HG03095 (cell line): ENCODE measurements at regions not wholly inside any gene's neighbourhood (a gene's known extent, or its start where the extent isn't known, plus 50 kb on each side); places are given as distances from the start of the nearest gene placed in this dataset.

ENCODE experiments used
- ATAC-seq: cut with Tn5 transposase; IDR thresholded peaks from one replicate; pipeline ENCODE4 v1.9.1; 2021; ENCODE audit warnings: moderate library complexity; ENCODE audit not compliant: unreplicated experiment

- ATAC-seq: no peak
These were observed 1024.3 kb upstream of the MAP3K7 start for GRCh38 chr6:91611190-91611589.

DNA sequence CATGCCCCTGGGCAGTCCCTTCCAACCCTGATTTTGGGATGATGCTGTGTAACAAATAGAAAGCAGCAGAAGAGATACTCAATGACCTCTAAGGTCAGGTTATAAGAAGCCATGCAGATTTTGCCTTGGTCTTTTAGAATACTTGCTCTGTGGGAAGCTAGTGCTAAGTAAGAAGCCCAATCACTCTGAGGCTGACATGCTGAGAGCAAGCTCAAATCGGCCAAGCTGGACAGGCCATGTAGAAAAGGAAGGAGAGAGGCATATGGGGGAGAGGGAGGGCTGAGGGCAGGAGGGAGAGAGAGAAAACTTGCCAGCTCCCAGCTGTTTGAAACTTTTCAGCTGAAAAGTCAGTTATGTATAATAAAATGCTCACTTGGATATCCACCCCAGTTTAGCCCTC lies 1021.6 kb upstream of the MAP3K7 start:
- no peak for ATAC-seq

DNA sequence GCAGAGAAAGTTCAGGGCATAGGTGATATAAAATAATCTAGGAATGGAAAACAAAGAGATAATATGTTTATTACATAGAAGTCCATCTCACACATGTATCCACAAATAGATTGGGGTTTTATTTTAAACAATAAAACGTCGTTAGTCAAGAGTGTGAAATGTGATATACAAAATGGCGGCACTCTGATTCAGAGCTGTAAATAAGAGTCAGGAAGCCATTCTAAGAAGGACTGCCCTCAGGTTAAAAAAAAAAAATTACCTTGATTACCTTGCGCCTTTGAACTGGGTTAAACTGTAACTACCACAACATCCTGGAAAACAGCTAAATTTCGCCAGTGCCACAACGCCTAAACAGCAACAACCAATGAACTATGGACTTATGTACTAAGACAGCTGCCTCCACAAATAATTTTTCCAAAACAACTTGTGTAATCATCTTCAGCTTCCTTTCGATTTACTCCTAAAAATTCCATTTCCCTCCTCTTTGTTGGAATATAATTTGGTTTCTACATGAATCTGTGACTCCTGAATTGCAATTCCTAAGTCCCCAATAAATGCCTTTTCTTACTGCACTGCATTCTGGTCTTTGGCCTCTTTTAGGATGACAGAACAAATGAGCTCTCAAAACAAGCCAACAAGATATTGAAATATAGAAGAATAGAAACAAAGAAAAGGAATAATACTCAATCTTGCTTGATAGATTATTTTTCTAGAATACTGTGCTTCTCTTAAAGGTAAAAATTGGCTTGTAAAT lies 1019.5 kb upstream of the MAP3K7 start:
- ATAC-seq: no peak

DNA sequence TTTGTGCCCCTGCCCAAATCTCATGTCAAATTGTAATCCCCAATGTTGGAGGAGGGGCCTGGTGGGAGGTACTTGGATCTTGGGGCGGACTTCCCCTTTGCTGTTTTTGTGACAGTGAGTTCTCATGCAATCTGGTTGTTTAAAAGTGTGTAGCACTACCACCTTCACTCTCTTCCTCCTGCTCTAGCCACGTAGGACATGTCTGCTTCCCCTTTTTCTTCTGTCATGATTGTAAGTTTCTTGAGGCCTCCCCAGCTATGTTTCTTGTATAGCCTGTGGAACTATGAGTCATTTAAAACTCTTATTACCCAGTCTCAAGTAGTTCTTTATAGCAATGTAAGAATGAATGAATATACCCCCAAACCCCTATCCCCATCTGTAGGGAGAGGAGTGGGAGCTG lies 1013.7 kb upstream of the MAP3K7 start:
- no peak for ATAC-seq

GRCh38 chr6:91590191-91590590 lies 1003.3 kb upstream of the MAP3K7 start:
- ATAC-seq: no peak

GRCh38 chr6:91580635-91581034 lies 993.8 kb upstream of the MAP3K7 start:
- no peak for ATAC-seq

DNA sequence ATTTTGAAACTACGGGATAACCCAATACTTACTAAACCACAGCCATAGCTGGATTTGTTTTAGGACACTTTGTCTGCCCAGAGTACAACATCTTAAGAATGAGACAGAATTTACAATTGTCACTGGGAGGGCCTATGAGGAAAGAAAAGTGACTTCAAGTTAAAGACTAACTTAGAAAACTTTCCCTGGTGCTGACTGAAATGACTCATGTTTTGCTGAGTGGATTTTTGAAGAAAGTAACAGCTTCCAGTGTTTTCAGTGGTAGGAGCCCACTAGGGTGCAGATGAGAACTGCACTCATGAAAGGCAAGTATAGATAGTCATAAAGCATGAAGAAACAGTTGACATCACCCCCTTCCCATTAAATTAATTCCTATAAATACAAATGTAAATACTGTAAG lies 988.2 kb upstream of the MAP3K7 start:
- ATAC-seq: peak; percentile 71

DNA sequence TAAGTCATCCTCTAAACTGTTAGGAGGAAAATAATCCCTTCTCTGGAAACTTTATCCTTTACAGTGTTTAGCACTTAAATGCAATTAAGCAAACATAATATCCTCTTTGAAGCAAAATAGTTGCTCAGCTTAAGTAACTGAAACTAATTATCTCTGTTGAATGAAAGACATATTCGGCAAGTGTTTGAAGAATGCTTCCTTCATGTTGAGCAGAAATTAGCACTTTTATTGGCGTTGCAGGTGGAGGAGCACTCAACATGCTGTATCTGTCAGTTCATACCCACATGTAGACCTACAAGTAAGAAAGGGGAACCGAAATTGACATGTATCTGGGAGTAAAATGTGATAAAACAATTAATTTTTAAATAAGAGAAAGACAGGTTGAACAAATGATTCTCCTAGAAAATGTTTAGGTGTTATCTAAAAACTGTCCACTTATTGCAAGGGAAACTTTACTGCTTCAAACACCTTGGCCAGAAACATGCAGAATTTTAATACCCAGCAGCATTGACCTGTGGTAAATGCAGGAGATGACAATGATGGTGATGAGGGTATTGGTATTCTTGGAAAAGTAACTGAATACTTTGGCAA lies 987.0 kb upstream of the MAP3K7 start:
- no peak for ATAC-seq

- ATAC-seq: no peak
These were observed 986.0 kb upstream of the MAP3K7 start for GRCh38 chr6:91572878-91573277.

DNA sequence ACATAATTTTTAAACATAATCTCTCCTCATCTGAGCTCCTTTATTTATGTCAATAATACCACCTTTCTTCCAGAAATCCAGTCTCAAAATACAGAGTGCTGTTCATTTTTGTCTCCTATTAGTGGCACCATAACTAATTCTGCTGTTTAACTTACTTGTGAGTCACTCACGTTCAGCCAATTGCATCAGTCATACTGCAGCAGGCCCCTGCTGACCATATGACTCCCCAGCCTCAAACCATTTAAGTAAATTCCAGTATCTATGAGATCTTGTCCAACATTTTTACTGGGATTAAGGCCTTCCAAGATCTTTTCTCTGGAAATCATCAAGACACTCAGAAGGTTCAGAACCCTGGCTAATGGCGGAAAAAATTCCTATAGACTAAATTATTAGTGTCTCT lies 982.2 kb upstream of the MAP3K7 start:
- ATAC-seq: no peak

- ATAC-seq: no peak
These were observed 979.6 kb upstream of the MAP3K7 start for GRCh38 chr6:91566467-91566866.

- no peak for ATAC-seq
These were observed 978.3 kb upstream of the MAP3K7 start for GRCh38 chr6:91565207-91565606.

DNA sequence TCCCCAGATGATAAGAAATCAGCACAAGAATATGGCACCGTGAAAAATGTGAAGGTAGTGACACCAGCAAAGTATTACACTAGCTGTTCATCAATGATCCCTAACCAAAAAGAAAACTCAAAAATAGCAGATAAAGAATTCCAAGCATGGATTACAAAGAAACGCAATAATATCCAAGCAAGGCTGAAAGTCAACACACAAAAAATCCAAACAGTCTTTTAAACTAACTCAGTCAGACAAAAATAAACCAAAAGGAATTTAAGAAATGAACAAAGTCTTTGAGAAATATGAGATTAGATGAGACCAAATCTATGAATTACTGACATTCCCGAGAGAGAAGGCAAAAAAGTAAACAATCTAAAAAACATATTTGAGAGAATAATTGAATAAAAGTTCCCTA lies 976.1 kb upstream of the MAP3K7 start:
- no peak for ATAC-seq

DNA sequence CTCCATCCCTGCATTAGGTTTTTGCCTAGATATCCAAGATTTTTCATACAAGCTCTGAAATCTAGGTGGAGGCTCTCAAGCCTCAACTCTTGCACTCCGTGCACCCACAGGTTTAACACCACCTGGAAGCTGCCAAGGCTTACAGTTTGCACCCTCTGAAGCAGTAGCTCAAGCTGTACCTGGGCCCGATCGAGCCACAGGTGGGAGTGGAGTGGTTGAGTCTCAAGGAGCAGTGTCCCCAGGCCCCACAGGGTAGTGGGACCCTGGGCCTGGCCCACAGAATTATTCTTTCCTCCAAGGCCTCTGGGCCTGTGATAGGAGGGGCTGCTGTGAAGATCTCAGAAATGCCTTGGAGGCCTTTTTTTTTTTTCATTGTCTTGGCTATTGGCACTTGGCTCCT lies 973.5 kb upstream of the MAP3K7 start:
- ATAC-seq: no peak

GRCh38 chr6:91540902-91541301 lies 954.0 kb upstream of the MAP3K7 start:
- no peak for ATAC-seq

DNA sequence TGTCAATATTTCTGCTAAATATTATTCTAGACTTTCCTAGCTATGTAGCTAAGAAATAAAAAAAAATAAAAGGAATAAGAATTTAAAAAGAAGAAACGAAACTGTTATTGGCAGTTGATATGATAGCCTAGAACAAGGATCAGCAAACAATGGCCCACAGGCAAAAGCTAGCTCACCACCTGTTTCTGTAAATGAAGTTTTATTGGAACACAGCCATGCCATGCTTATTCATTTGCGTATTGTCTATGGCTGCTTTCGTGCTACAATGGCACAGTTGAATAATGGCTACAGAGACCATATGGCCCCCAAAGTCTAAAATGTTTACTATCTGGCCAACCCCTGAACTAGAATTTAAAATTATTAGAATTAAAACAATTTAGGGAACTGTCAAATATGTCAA lies 952.6 kb upstream of the MAP3K7 start:
- ATAC-seq: no peak

DNA sequence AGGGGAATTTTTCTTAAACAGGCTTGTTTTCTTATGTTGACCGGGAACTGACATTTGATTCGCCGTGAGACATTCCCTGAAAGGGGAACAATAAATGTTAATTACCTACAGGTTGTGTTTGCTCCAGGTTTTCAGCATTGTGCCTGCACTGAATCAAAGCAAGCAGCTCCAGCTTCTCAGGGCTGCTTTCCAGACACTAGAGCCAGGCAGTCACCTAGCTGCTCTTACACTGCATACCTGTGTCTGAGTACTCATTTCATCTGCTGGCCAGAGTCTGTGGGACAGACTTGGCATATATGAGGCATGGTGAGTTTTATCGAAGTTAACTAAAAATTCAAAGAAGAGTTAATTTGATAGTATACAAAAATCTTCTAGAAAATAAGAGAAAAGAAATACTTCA lies 951.8 kb upstream of the MAP3K7 start:
- no peak for ATAC-seq

DNA sequence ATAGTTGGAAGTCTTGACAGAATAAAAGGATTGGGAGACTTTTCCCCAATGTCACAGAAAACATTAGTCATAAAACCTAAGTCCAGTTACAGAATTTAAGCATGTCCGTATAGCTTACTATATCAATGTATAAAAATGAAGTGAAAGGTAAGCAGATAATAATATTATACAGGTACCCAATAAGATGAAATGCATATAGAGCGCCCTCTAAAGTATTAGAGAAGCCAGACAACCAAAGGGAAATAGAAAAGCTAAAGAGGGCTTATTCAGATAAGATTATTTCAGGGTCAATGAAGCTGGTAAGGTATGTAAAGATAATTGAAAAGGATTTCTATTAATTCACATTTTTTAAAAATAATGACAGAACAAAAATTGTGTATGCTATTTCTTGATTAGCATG lies 947.7 kb upstream of the MAP3K7 start:
- ATAC-seq: no peak

- no peak for ATAC-seq
These were observed 936.6 kb upstream of the MAP3K7 start for GRCh38 chr6:91523511-91523910.

DNA sequence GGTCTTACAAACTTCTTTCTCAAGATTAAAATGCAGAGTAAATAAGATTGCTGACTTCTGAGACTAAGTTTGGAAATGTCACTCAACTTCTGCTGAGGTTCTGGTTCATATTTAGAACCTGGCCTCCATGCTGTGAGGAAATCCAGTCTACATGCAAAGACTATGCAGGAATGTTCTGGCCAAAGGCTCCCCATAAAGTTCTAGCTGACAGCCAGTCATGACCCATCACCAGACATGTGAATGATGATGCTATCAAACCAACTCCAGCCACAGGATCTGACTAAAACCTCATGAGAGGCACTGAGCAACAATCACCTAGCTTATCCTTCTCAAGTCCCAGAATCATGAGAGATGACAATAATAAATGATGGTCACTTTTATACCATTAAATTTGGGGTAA lies 935.1 kb upstream of the MAP3K7 start:
- no peak for ATAC-seq

DNA sequence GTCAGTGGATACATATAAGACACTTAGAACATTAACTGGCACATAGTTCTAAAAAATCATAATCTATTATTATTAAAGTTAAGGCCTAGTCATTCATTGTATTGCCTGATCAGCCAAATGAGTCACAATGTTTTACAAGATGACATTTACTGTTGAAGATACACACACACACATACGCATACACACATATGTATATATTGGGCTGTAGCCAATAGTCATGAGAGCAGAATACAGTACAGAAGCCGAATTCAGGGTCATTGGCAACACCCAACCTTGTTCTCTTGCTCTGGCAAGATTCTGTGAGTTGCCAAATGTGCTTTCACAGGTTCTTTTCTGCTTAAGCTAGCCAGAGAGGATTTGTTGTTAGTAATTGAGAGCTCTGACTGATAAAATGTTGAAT lies 922.8 kb upstream of the MAP3K7 start:
- no peak for ATAC-seq

- no peak for ATAC-seq
These were observed 922.2 kb upstream of the MAP3K7 start for GRCh38 chr6:91509039-91509438.

DNA sequence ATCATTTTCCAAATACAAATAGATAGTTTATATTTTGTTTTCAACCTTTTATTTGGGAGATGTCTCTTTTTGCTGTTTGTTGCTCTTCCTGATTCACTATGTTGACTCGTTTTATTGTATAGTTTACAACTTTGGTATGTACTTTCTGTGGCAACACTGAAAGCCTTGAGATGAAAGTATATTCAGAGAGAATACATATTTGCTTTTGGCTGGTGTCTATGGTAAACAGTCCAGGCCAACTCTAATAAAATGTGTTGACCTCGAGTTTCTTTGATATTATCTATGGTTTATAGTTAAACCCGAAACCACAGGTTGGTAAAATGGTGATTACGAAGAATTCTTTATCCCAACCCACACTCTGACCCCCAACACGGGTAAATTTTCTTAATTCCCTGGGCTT lies 919.6 kb upstream of the MAP3K7 start:
- no peak for ATAC-seq
